HG02938 (cell line): ENCODE measurements at regions not wholly inside any gene's neighbourhood (a gene's known extent, or its start where the extent isn't known, plus 50 kb on each side); places are given as distances from the start of the nearest gene placed in this dataset.

Experiments used
- ATAC-seq: cut with Tn5 transposase; IDR thresholded peaks from one replicate; pipeline ENCODE4 v1.9.1; 2021; ENCODE audit warnings: mild to moderate bottlenecking, moderate library complexity; ENCODE audit not compliant: unreplicated experiment

DNA sequence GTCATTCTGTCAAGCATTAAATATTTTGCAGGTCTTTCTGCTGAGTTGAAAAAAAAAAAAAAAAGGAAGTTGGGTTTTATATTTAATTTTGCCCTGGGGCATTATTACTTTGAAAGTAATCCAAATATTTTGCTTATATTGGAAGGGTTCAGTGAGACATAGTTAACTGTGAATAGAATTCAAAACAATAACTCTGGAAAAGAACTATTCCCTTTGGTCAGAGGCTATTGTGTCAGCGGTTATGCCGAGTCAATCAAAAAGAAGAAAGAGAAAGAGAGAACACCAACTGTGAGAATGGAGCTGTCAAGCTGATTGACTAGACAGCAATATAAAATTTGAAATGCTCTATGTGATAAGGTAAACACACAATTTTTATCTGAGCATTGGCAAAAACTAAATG, 761.7 kb downstream of the ADGRL2 start:
- no peak for ATAC-seq

GRCh38 chr1:82560566-82560965, 759.8 kb downstream of the ADGRL2 start:
- ATAC-seq, result no peak

DNA sequence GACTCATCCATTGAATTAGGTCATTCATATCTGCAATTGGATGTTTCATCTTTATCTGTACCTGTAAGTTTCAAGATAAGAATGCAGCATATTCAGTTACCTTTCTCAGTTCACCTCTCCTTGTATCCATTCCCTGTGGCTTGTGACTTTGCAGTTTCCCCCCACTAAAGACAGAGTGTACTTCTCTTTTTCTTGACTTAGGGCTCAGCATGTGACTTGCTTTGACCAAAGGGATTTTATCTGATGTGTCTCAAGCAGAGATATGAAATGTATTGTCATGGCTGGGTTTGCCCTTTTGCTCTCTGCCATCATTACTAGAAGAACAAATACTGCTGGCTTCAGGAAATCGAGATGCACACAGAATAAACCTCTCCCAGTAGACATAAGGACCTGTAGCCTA, 754.8 kb downstream of the ADGRL2 start:
- no peak for ATAC-seq

DNA sequence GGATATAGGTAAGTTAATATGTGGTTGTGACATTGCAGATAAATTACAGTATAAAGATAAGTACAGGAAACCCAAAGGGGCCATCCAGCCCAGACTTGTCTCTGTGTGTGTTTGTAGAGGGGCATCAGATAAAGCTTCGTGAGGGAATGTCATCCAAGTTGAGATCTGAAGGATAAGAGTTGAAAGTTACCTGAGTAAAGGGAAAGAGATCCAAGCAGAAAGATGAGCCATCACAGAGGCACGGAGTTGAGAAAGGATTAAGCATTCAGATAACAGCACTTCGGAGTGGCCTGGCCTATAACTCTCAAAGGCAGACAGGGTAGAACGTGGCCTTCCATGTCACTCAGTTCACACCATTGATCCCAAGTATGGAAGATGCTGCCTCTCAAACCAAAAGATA, 749.1 kb downstream of the ADGRL2 start:
- ATAC-seq, result no peak

DNA sequence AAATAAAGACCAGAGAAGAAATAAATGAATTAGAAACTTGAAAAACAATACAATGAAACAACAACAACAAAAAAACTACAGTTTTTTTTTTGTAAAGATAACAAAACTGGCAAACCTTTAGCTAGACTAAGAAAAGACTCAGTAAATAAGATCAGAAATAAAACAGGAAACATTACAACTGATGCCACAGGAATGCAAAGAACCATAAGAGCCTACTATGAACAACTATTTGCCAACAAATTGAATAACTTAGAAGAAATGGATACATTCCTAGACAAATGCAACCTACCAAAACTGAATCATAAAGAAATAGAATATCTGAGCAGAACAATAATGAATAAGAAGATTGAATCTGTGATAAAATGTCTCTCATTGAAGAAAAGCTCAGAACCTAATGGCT, 742.0 kb downstream of the ADGRL2 start:
- no peak for ATAC-seq

GRCh38 chr1:82542141-82542540, 741.4 kb downstream of the ADGRL2 start:
- no peak for ATAC-seq

GRCh38 chr1:82540006-82540405, 739.3 kb downstream of the ADGRL2 start:
- ATAC-seq, result no peak

GRCh38 chr1:82538876-82539275, 738.1 kb downstream of the ADGRL2 start:
- no peak for ATAC-seq

- ATAC-seq, result no peak
Observed at GRCh38 chr1:82534996-82535395, 734.3 kb downstream of the ADGRL2 start.

GRCh38 chr1:82525378-82525777, 724.6 kb downstream of the ADGRL2 start:
- no peak for ATAC-seq

DNA sequence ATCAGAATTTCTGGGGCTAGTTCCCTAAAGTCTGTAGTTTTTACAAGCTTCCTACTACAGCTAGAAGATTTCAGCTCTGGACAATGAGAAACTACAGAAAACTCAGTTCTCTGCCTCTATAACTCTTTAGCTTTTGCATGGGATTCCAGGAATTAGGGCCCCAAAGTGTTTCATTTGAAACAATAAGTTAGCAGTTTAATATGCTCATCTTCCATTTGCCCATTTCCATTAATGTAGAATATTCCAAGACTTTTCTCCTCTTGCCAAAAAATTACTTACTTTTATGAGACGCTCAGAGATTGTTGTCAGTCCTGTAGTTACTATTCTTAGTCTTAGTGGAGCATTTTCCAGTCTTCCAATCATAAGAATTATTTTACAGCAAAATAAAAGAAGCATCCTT, 719.9 kb downstream of the ADGRL2 start:
- ATAC-seq, result no peak

GRCh38 chr1:82517586-82517985, 716.9 kb downstream of the ADGRL2 start:
- no peak for ATAC-seq

DNA sequence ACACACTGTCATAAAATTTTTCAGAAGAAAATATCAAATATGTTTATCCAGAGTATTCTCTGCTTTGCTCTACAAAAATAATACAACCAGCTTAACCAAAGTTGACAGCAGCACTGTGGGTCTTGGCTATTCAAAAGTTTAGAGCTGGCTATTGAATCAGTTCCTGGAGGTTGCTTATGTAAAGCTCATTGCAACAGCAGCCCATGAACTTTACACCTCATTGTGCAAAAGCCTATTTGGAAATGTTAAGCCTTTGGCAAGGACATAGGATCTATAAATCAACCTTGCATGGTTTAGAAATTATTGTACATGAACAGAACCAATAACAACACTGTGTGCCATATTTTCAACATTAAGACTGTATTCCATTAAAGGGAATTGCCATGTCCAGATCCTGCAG, 714.9 kb downstream of the ADGRL2 start:
- no peak for ATAC-seq

GRCh38 chr1:82511441-82511840, 710.7 kb downstream of the ADGRL2 start:
- no peak for ATAC-seq

GRCh38 chr1:82510431-82510830, 709.7 kb downstream of the ADGRL2 start:
- no peak for ATAC-seq

DNA sequence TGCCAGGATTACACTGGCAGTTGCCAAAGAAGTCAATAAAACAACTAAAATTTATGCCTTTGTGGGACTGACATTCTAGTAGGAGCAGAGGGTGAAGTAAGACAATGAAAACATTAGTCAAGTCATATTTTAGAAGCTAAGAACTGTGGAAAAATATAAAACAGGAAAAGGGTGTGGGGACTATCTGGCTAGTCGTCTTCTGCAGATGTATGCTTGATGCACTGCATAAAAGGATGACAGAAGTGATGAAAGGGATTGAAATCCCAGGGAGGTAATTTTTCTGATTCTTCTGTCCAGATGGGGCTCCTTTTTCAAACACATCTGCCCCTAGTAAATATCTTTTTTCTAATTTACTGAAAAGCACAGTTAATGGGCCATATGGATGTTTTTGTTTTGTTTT, 706.3 kb downstream of the ADGRL2 start:
- no peak for ATAC-seq

DNA sequence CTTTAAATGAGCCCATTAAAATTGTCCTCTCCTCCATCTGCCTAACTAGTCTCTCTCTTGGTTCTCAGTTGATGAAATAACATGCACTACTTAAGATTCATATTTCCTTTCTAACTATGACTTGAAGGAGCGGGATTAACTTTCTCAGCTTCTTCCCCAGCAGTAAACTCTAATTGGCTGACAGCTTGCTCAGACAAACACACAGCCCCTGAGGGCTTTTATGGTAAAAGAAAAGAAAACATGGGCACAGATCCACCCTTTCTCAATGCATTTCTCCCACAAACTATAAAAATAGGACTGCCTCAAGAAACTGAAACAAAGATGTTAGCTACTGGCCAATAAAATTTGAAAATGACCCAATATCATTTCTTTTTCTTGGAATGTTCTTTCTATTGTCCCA, 703.1 kb downstream of the ADGRL2 start:
- no peak for ATAC-seq

DNA sequence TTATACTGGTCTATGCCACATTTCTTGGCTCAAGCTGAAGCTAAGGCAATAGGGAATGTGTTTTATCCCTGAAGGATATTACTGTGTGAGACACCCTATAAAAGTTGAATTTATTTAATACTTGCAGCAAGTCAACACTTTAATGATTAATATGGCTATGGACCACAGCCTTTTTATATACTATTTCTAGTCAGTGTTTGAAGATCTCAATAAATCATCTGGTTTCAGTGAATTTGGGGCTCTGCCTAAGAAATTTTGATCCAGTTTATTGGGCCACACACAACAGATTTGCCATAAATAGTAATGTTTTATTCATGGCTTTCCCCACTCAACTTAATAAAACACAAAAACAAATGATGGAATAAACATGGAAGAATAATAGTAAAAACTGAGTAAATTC, 698.3 kb downstream of the ADGRL2 start:
- ATAC-seq, result no peak

DNA sequence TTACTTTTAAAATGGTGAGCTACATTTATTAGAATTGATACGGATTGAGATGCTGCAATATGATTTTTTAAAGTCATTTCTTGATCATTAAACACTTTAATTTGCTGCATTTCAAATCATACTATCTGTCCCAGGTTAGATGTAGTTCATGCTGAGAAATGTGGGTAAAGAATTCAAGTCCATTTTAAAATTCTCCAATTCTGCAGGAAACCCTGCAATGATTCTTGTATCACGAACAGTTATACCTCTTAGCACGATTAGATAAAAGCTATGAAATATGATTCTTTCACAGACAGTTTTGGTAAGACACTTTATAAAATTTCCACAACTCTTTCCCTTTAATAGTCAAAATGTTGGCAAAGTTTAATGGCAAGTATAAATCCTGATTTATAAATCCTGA, 693.4 kb downstream of the ADGRL2 start:
- ATAC-seq, result no peak

GRCh38 chr1:82492159-82492558, 691.4 kb downstream of the ADGRL2 start:
- no peak for ATAC-seq

GRCh38 chr1:82491301-82492048, 690.7 kb downstream of the ADGRL2 start:
- no peak for ATAC-seq

DNA sequence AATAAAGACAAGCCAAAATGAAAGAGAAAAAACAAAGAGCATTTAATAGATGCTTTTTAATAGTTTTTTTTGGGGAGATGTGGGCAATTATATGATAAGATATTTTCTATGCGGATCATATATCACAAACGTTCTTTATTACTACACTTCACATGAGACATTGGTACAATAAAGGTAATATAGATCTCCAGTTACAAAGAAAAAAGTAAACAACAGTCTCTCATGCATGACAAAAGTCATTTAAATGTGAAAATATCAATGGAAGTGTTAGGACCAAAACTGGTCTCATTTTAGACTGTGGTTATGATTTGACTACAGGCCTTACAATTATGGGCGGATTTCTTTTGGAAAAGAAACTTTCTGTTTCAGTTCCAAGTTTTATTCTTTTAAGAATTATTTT, 687.0 kb downstream of the ADGRL2 start:
- ATAC-seq, result no peak

- no peak for ATAC-seq
Observed at GRCh38 chr1:82486969-82487368, 686.2 kb downstream of the ADGRL2 start.
